ENCODE measurements at regions not wholly inside any gene's neighbourhood (a gene's known extent, or its start where the extent isn't known, plus 50 kb on each side); places are given as distances from the start of the nearest gene placed in this dataset.

DNA sequence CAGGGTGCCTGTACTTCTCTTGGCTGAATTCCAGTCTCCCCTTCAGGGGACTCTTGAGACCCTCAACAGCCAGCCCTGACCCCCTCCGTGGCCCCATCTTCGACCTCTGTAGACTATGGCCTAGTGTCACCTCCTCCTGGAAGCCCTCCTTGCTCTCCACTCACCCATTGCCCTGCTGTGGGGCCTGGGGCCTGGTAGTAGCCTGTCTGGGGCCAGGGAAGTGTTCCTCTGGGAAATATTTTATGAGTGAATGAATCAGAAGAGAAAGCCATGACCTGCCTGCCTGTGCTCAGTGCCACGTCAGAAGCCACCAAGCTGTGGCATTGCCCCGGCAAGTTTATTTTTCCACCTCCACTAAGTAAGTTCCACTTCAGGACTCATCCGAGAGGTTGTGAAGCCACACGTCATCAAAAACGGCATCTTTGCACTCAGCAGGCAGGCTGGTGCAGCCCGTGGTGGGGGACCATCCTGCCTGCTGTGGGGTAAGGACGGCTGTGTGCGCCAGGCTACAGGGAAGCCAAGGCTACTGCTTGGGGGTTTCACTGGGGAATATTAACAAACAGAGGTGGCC, 59.6 kb upstream of the PPARA start:
- Mint-ChIP-seq H3K27ac (peak overlapping the region; percentile 37), H3K9me3 (no peaks in the 10 kb centered on the region), H3K27me3 (ENCODE audit: insufficient read depth, low read depth) (peaks cover 6% of the 10 kb centered on the region), H3K4me3 (no peak overlapping the region), H3K4me1 (peaks cover 5% of the 10 kb centered on the region), H3K36me3 (no peaks in the 10 kb centered on the region)
- Histone ChIP-seq H3K4me1 (peaks cover 6% of the 10 kb centered on the region), H3K9ac (no peak overlapping the region), H3K4me2 (no peak overlapping the region), H3K36me3 (no peaks in the 10 kb centered on the region), H3K9me3 (ENCODE audit: low read depth) (no peaks in the 10 kb centered on the region), H3K27ac (no peak overlapping the region), H3K4me3 (no peak overlapping the region), H3K27me3 (no peaks in the 10 kb centered on the region), H3K79me2 (ENCODE audit: low read depth) (no peaks in the 10 kb centered on the region), H4K20me1 (ENCODE audit: low read depth) (no peaks in the 10 kb centered on the region), H2AFZ (replicated peaks) (no peak overlapping the region), H3F3A (ENCODE audit: low read depth) (no peaks in the 10 kb centered on the region)
- no peak for TF ChIP-seq EZH2 (IDR thresholded peaks at IDR 0.05)
- TF ChIP-seq EZH2phosphoT487 (IDR thresholded peaks at IDR 0.05), result no peak
- TF ChIP-seq, protein P1, sequence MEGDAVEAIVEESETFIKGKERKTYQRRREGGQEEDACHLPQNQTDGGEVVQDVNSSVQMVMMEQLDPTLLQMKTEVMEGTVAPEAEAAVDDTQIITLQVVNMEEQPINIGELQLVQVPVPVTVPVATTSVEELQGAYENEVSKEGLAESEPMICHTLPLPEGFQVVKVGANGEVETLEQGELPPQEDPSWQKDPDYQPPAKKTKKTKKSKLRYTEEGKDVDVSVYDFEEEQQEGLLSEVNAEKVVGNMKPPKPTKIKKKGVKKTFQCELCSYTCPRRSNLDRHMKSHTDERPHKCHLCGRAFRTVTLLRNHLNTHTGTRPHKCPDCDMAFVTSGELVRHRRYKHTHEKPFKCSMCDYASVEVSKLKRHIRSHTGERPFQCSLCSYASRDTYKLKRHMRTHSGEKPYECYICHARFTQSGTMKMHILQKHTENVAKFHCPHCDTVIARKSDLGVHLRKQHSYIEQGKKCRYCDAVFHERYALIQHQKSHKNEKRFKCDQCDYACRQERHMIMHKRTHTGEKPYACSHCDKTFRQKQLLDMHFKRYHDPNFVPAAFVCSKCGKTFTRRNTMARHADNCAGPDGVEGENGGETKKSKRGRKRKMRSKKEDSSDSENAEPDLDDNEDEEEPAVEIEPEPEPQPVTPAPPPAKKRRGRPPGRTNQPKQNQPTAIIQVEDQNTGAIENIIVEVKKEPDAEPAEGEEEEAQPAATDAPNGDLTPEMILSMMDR (IDR thresholded peaks at IDR 0.05), result no peak
- no peak for DNase-seq (ENCODE audit: low spot score)

DNA sequence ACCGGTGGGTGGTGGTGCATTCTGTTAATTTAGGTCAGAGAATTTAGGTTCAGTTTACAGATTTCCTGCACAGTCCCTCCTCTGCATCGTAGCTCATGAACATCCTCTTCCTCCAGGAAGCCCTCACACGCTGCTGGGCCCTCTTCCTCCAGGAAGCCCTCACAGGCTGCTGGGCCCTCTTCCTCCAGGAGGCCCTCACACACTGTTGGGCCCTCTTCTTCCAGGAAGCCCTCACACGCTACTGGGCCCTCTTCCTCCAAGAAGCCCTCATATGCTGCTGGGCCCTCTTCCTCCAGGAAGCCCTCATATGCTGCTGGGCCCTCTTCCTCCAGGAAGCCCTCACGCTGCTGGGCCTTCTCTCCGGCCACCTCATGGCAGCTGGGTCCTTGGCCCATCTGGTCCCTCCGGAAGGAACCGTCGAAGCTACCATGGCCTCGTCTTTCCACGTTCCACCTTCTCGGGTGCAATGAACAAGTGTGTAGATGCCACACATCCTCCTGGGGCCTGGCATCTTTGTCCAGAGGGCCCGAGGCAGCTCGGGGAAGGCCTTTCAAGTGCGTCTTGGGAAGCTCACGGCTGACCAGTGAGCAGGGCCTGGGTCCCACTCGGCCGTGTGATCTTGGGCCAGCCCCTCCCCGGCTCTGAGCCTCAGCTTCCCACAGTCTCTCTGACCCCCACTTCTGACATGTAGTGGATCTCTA, 58.9 kb upstream of the PPARA start:
- Histone ChIP-seq H3K4me2 (no peak overlapping the region), H3K4me3 (no peak overlapping the region), H3K79me2 (ENCODE audit: low read depth) (no peaks in the 10 kb centered on the region), H3K27ac (no peak overlapping the region), H3K9ac (no peak overlapping the region), H4K20me1 (ENCODE audit: low read depth) (no peaks in the 10 kb centered on the region), H3K36me3 (no peaks in the 10 kb centered on the region), H2AFZ (replicated peaks) (no peak overlapping the region), H3F3A (ENCODE audit: low read depth) (no peaks in the 10 kb centered on the region), H3K27me3 (no peaks in the 10 kb centered on the region), H3K4me1 (peaks cover 6% of the 10 kb centered on the region), H3K9me3 (ENCODE audit: low read depth) (no peaks in the 10 kb centered on the region)
- peaks cover 6% of the 10 kb centered on the region for H3K27me3 Mint-ChIP-seq (ENCODE audit: insufficient read depth, low read depth)
- H3K27ac Mint-ChIP-seq, result peak overlapping the region; percentile 92
- peaks cover 5% of the 10 kb centered on the region for H3K4me1 Mint-ChIP-seq
- no peaks in the 10 kb centered on the region for H3K36me3 Mint-ChIP-seq
- no peak for TF ChIP-seq EZH2 (IDR thresholded peaks at IDR 0.05)
- no peak for TF ChIP-seq EZH2phosphoT487 (IDR thresholded peaks at IDR 0.05)
- TF ChIP-seq, protein P1 (IDR thresholded peaks at IDR 0.05), result no peak
- H3K4me3 Mint-ChIP-seq, result no peak overlapping the region
- DNase-seq (ENCODE audit: low spot score), result no peak
- H3K9me3 Mint-ChIP-seq, result no peaks in the 10 kb centered on the region

DNA sequence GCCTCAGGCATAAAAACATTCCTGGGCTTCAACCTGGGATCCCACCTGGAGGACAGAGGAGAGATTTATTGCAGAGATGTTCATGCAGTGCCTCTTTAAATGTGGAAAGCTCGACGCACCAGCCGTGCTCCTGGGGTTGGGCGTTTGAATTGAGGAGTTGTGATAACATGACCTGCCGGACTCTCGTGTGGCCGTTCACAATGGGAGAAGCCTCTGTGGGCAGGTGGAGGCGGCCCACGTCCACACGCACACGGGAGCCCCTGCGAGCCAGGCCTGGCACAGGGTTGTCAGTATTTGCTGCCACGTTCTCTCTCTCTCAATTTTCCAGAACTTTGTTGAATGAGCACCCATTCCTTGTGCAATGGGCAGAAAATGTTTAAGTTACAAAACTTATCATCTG, 58.3 kb upstream of the PPARA start:
- Histone ChIP-seq H3F3A (ENCODE audit: low read depth) (no peaks in the 10 kb centered on the region), H3K4me1 (peaks cover 6% of the 10 kb centered on the region), H3K27ac (no peak overlapping the region), H3K9me3 (ENCODE audit: low read depth) (no peaks in the 10 kb centered on the region), H2AFZ (replicated peaks) (no peak overlapping the region), H4K20me1 (ENCODE audit: low read depth) (no peaks in the 10 kb centered on the region), H3K27me3 (no peaks in the 10 kb centered on the region), H3K4me2 (no peak overlapping the region), H3K9ac (no peak overlapping the region), H3K79me2 (ENCODE audit: low read depth) (no peaks in the 10 kb centered on the region), H3K4me3 (no peak overlapping the region), H3K36me3 (no peaks in the 10 kb centered on the region)
- peaks cover 6% of the 10 kb centered on the region for H3K27me3 Mint-ChIP-seq (ENCODE audit: insufficient read depth, low read depth)
- DNase-seq (ENCODE audit: low spot score), result no peak
- H3K9me3 Mint-ChIP-seq, result no peaks in the 10 kb centered on the region
- peak overlapping the region; percentile 92 for H3K27ac Mint-ChIP-seq
- H3K4me3 Mint-ChIP-seq, result no peak overlapping the region
- H3K36me3 Mint-ChIP-seq, result no peaks in the 10 kb centered on the region
- TF ChIP-seq EZH2 (IDR thresholded peaks at IDR 0.05), result no peak
- TF ChIP-seq, protein P1 (IDR thresholded peaks at IDR 0.05), result no peak
- no peak for TF ChIP-seq EZH2phosphoT487 (IDR thresholded peaks at IDR 0.05)
- H3K4me1 Mint-ChIP-seq, result peaks cover 5% of the 10 kb centered on the region
